ENCODE measurements at regions not wholly inside any gene's neighbourhood (a gene's known extent, or its start where the extent isn't known, plus 50 kb on each side); places are given as distances from the start of the nearest gene placed in this dataset.

GRCh38 chr11:115871161-115871760 is 367.0 kb upstream of the CADM1 start:
- WGBS (ENCODE audit: extremely low coverage, insufficient coverage, insufficient read length), result no CpG with 5 or more reads among the region's 9 CpGs
- Histone ChIP-seq H3K18ac (ENCODE audit: low read length) (no peak overlapping the region), H2AK5ac (ENCODE audit: low read length) (no peak overlapping the region), H4K12ac (ENCODE audit: low read depth, low read length) (no peak overlapping the region), H3K4me2 (ENCODE audit: low read length) (no peak overlapping the region), H3K9me3 (ENCODE audit: insufficient read depth, low read depth, low read length) (peaks cover 2% of the 10 kb centered on the region), H3K4me3 (ENCODE audit: low read depth, low read length) (peak overlapping the region; percentile 37), H2BK5ac (ENCODE audit: low read depth, low read length, poor library complexity) (no peak overlapping the region), H4K91ac (ENCODE audit: low read depth, low read length) (no peak overlapping the region), H3K9ac (ENCODE audit: low read length) (no peak overlapping the region), H3K36me3 (ENCODE audit: control insufficient read depth in 1 of 2, insufficient read depth in 2 of 2, low read length in 2 of 2) (no peaks in the 10 kb centered on the region), H2BK12ac (ENCODE audit: low read length) (no peak overlapping the region), H3K14ac (ENCODE audit: low read length) (no peak overlapping the region), H3K23ac (ENCODE audit: low read length) (no peak overlapping the region), H3K4me1 (ENCODE audit: control insufficient read depth in 1 of 2, insufficient read depth in 2 of 2, low read length in 2 of 2) (peaks cover 3 to 5% of the 10 kb centered on the region in 2 experiments), H3K79me2 (ENCODE audit: control insufficient read depth, insufficient read depth, low read length, poor library complexity) (no peaks in the 10 kb centered on the region), H3K4ac (ENCODE audit: low read depth, low read length) (no peak overlapping the region), H3K79me1 (ENCODE audit: low read length) (no peaks in the 10 kb centered on the region), H2BK120ac (ENCODE audit: insufficient read depth, low read length, poor library complexity) (no peak overlapping the region), H3K27ac (ENCODE audit: low read depth, low read length) (no peak overlapping the region), H4K8ac (ENCODE audit: low read depth, low read length) (no peak overlapping the region), H3K27me3 (ENCODE audit: insufficient read depth, low read length) (no peaks in the 10 kb centered on the region), H2AFZ (ENCODE audit: insufficient read depth, low read length, poor library complexity) (no peak overlapping the region)
- no peak for DNase-seq

- H3K79me1 ChIP-seq (ENCODE audit: low read length), result no peaks in the 10 kb centered on the region
Observed at GRCh38 chr11:115869780-115870431, 365.7 kb upstream of the CADM1 start.

GRCh38 chr11:115869131-115869530 is 364.9 kb upstream of the CADM1 start:
- H4K8ac ChIP-seq (ENCODE audit: low read depth, low read length), result no peak overlapping the region
- DNase-seq, result no peak
- H3K9me3 ChIP-seq (ENCODE audit: insufficient read depth, low read depth, low read length), result peaks cover 2% of the 10 kb centered on the region
- H2BK120ac ChIP-seq (ENCODE audit: insufficient read depth, low read length, poor library complexity), result no peak overlapping the region
- no peaks in the 10 kb centered on the region for H3K79me1 ChIP-seq (ENCODE audit: low read length)
- H3K4me3 ChIP-seq (ENCODE audit: low read depth, low read length), result no peak overlapping the region
- no peak overlapping the region for H3K4ac ChIP-seq (ENCODE audit: low read depth, low read length)
- H3K36me3 ChIP-seq (ENCODE audit: control insufficient read depth in 1 of 2, insufficient read depth in 2 of 2, low read length in 2 of 2), result no peaks in the 10 kb centered on the region
- peak overlapping the region; percentile 95 for H3K23ac ChIP-seq (ENCODE audit: low read length)
- no peak overlapping the region for H2BK12ac ChIP-seq (ENCODE audit: low read length)
- no peak overlapping the region for H3K14ac ChIP-seq (ENCODE audit: low read length)
- peak overlapping the region; percentile 20 for H4K91ac ChIP-seq (ENCODE audit: low read depth, low read length)
- no peak overlapping the region for H2BK5ac ChIP-seq (ENCODE audit: low read depth, low read length, poor library complexity)
- H3K9ac ChIP-seq (ENCODE audit: low read length), result no peak overlapping the region
- WGBS (ENCODE audit: extremely low coverage, insufficient coverage, insufficient read length), result no CpG with 5 or more reads among the region's 2 CpGs
- no peaks in the 10 kb centered on the region for H3K27me3 ChIP-seq (ENCODE audit: insufficient read depth, low read length)
- no peak overlapping the region for H4K12ac ChIP-seq (ENCODE audit: low read depth, low read length)
- H3K4me2 ChIP-seq (ENCODE audit: low read length), result no peak overlapping the region
- peak overlapping the region; percentile 49 for H2AK5ac ChIP-seq (ENCODE audit: low read length)
- H2AFZ ChIP-seq (ENCODE audit: insufficient read depth, low read length, poor library complexity), result no peak overlapping the region
- H3K27ac ChIP-seq (ENCODE audit: low read depth, low read length), result no peak overlapping the region
- H3K4me1 ChIP-seq (ENCODE audit: control insufficient read depth in 1 of 2, insufficient read depth in 2 of 2, low read length in 2 of 2), result peaks cover 3 to 5% of the 10 kb centered on the region in 2 experiments
- H3K18ac ChIP-seq (ENCODE audit: low read length), result no peak overlapping the region
- no peaks in the 10 kb centered on the region for H3K79me2 ChIP-seq (ENCODE audit: control insufficient read depth, insufficient read depth, low read length, poor library complexity)

More at GRCh38 chr11:115869780-115870431, 365.7 kb upstream of the CADM1 start:
- H2BK120ac ChIP-seq (ENCODE audit: insufficient read depth, low read length, poor library complexity), result no peak overlapping the region
- no peaks in the 10 kb centered on the region for H3K36me3 ChIP-seq (ENCODE audit: control insufficient read depth in 1 of 2, insufficient read depth in 2 of 2, low read length in 2 of 2)
- H3K14ac ChIP-seq (ENCODE audit: low read length), result no peak overlapping the region
- H2AK5ac ChIP-seq (ENCODE audit: low read length), result no peak overlapping the region
- H3K9ac ChIP-seq (ENCODE audit: low read length), result no peak overlapping the region
- peak; percentile 38 to 53 for DNase-seq
- no CpG with 5 or more reads among the region's 5 CpGs for WGBS (ENCODE audit: extremely low coverage, insufficient coverage, insufficient read length)
- no peak overlapping the region for H3K23ac ChIP-seq (ENCODE audit: low read length)
- no peak overlapping the region for H3K4me3 ChIP-seq (ENCODE audit: low read depth, low read length)
- no peak overlapping the region for H2AFZ ChIP-seq (ENCODE audit: insufficient read depth, low read length, poor library complexity)
- no peaks in the 10 kb centered on the region for H3K79me2 ChIP-seq (ENCODE audit: control insufficient read depth, insufficient read depth, low read length, poor library complexity)
- H3K4ac ChIP-seq (ENCODE audit: low read depth, low read length), result no peak overlapping the region
- H3K27me3 ChIP-seq (ENCODE audit: insufficient read depth, low read length), result no peaks in the 10 kb centered on the region
- H2BK12ac ChIP-seq (ENCODE audit: low read length), result no peak overlapping the region
- H4K12ac ChIP-seq (ENCODE audit: low read depth, low read length), result no peak overlapping the region
- H3K18ac ChIP-seq (ENCODE audit: low read length), result no peak overlapping the region
- H2BK5ac ChIP-seq (ENCODE audit: low read depth, low read length, poor library complexity), result no peak overlapping the region
- no peak overlapping the region for H3K27ac ChIP-seq (ENCODE audit: low read depth, low read length)
- H4K91ac ChIP-seq (ENCODE audit: low read depth, low read length), result no peak overlapping the region
- H3K4me2 ChIP-seq (ENCODE audit: low read length), result no peak overlapping the region
- H3K4me1 ChIP-seq (ENCODE audit: control insufficient read depth in 1 of 2, insufficient read depth in 2 of 2, low read length in 2 of 2), result peaks cover 3 to 5% of the 10 kb centered on the region in 2 experiments
- H3K9me3 ChIP-seq (ENCODE audit: insufficient read depth, low read depth, low read length), result peaks cover 2% of the 10 kb centered on the region
- H4K8ac ChIP-seq (ENCODE audit: low read depth, low read length), result no peak overlapping the region

GRCh38 chr11:115860246-115860645 is 356.0 kb upstream of the CADM1 start:
- Histone ChIP-seq H4K8ac (ENCODE audit: low read depth, low read length) (no peak overlapping the region), H2BK5ac (ENCODE audit: low read depth, low read length, poor library complexity) (no peak overlapping the region), H3K4me1 (ENCODE audit: control insufficient read depth in 1 of 2, insufficient read depth in 2 of 2, low read length in 2 of 2) (no peaks in the 10 kb centered on the region)

More at GRCh38 chr11:115860246-115860645, 356.0 kb upstream of the CADM1 start:
- no peak overlapping the region for H2AK5ac ChIP-seq (ENCODE audit: low read length)
- no peaks in the 10 kb centered on the region for H3K36me3 ChIP-seq (ENCODE audit: control insufficient read depth in 1 of 2, insufficient read depth in 2 of 2, low read length in 2 of 2)
- no peak overlapping the region for H2AFZ ChIP-seq (ENCODE audit: insufficient read depth, low read length, poor library complexity)
- no peak overlapping the region for H3K18ac ChIP-seq (ENCODE audit: low read length)
- no peak overlapping the region for H3K4ac ChIP-seq (ENCODE audit: low read depth, low read length)
- no peak overlapping the region for H3K4me3 ChIP-seq (ENCODE audit: low read depth, low read length)
- no peaks in the 10 kb centered on the region for H3K79me1 ChIP-seq (ENCODE audit: low read length)
- H4K91ac ChIP-seq (ENCODE audit: low read depth, low read length), result no peak overlapping the region
- H3K9ac ChIP-seq (ENCODE audit: low read length), result no peak overlapping the region
- H3K14ac ChIP-seq (ENCODE audit: low read length), result no peak overlapping the region
- peak; percentile 35 to 87 for DNase-seq
- H3K79me2 ChIP-seq (ENCODE audit: control insufficient read depth, insufficient read depth, low read length, poor library complexity), result no peaks in the 10 kb centered on the region
- no peak overlapping the region for H2BK12ac ChIP-seq (ENCODE audit: low read length)
- no peaks in the 10 kb centered on the region for H3K27me3 ChIP-seq (ENCODE audit: insufficient read depth, low read length)
- H4K12ac ChIP-seq (ENCODE audit: low read depth, low read length), result no peak overlapping the region
- no peak overlapping the region for H3K27ac ChIP-seq (ENCODE audit: low read depth, low read length)
- no peak overlapping the region for H3K4me2 ChIP-seq (ENCODE audit: low read length)
- H2BK120ac ChIP-seq (ENCODE audit: insufficient read depth, low read length, poor library complexity), result no peak overlapping the region
- H3K9me3 ChIP-seq (ENCODE audit: insufficient read depth, low read depth, low read length), result peaks cover 2% of the 10 kb centered on the region
- no CpG with 5 or more reads among the region's 1 CpG for WGBS (ENCODE audit: extremely low coverage, insufficient coverage, insufficient read length)
- no peak overlapping the region for H3K23ac ChIP-seq (ENCODE audit: low read length)

Measured in trophoblast cell (in vitro differentiated cells and primary cell).